AML-193 (cell line): ENCODE measurements at regions not wholly inside any gene's neighbourhood (a gene's known extent, or its start where the extent isn't known, plus 50 kb on each side); places are given as distances from the start of the nearest gene placed in this dataset.

Experiments
- DNase-seq, 2 experiments: peaks; one replicate each; lab custom pipeline; 2025; lab: John Stamatoyannopoulos, UW

GRCh38 chr3:23055733-23056376 is 147.3 kb upstream of the UBE2E2 start:
- no peak for DNase-seq

GRCh38 chr3:23062582-23062981 is 140.5 kb upstream of the UBE2E2 start:
- DNase-seq = no peak

GRCh38 chr3:23062982-23063381 is 140.1 kb upstream of the UBE2E2 start:
- no peak for DNase-seq

GRCh38 chr3:23067116-23067515 is 136.0 kb upstream of the UBE2E2 start:
- no peak for DNase-seq

- DNase-seq = no peak
Observed at GRCh38 chr3:23068016-23068728, 135.0 kb upstream of the UBE2E2 start.

- no peak for DNase-seq
Observed at GRCh38 chr3:23071296-23071695, 131.8 kb upstream of the UBE2E2 start.

GRCh38 chr3:23071758-23072157 is 131.4 kb upstream of the UBE2E2 start:
- no peak for DNase-seq

GRCh38 chr3:23072693-23073092 is 130.4 kb upstream of the UBE2E2 start:
- DNase-seq = no peak

- no peak for DNase-seq
Observed at GRCh38 chr3:23073724-23074305, 129.3 kb upstream of the UBE2E2 start.

- DNase-seq = no peak
Observed at GRCh38 chr3:23075496-23075895, 127.6 kb upstream of the UBE2E2 start.

GRCh38 chr3:23076437-23076836 is 126.7 kb upstream of the UBE2E2 start:
- DNase-seq = no peak

- DNase-seq = no peak
Observed at GRCh38 chr3:23077126-23077525, 126.0 kb upstream of the UBE2E2 start.

- no peak for DNase-seq
Observed at GRCh38 chr3:23078735-23079134, 124.4 kb upstream of the UBE2E2 start.

- no peak for DNase-seq
Observed at GRCh38 chr3:23079976-23080375, 123.2 kb upstream of the UBE2E2 start.

- no peak for DNase-seq
Observed at GRCh38 chr3:23083701-23084100, 119.4 kb upstream of the UBE2E2 start.

GRCh38 chr3:23084367-23084766 is 118.8 kb upstream of the UBE2E2 start:
- no peak for DNase-seq

- DNase-seq = no peak
Observed at GRCh38 chr3:23085261-23085660, 117.9 kb upstream of the UBE2E2 start.

GRCh38 chr3:23086331-23086730 is 116.8 kb upstream of the UBE2E2 start:
- DNase-seq = no peak

- no peak for DNase-seq
Observed at GRCh38 chr3:23086831-23087230, 116.3 kb upstream of the UBE2E2 start.

GRCh38 chr3:23094412-23094811 is 108.7 kb upstream of the UBE2E2 start:
- DNase-seq = no peak

- DNase-seq = no peak
Observed at GRCh38 chr3:23094890-23095462, 108.2 kb upstream of the UBE2E2 start.

GRCh38 chr3:23096041-23096440 is 107.1 kb upstream of the UBE2E2 start:
- no peak for DNase-seq

GRCh38 chr3:23099021-23099420 is 104.1 kb upstream of the UBE2E2 start:
- DNase-seq = no peak
